ENCODE measurements at regions not wholly inside any gene's neighbourhood (a gene's known extent, or its start where the extent isn't known, plus 50 kb on each side); places are given as distances from the start of the nearest gene placed in this dataset.

- in situ Hi-C loops (cut with MboI; ENCODE audit: low sequenced_read_pairs, unreplicated experiment): no loop called here
- no peak for TF ChIP-seq CTCF (IDR thresholded peaks at IDR 0.05; ENCODE audit: borderline replicate concordance, control extremely low read depth, extremely low read depth, insufficient read depth, missing control alignments)
Observed at GRCh38 chr12:113575386-113575785, 103.7 kb upstream of the LHX5 start.

GRCh38 chr12:113573148-113573547, 101.5 kb upstream of the LHX5 start:
- TF ChIP-seq CTCF (IDR thresholded peaks at IDR 0.05; ENCODE audit: borderline replicate concordance, control extremely low read depth, extremely low read depth, insufficient read depth, missing control alignments): no peak
- no peak for DNase-seq (ENCODE audit: low spot score)
- in situ Hi-C loops (cut with MboI; ENCODE audit: low sequenced_read_pairs, unreplicated experiment): no loop called here

More at GRCh38 chr12:113575386-113575785, 103.7 kb upstream of the LHX5 start:
- DNase-seq (ENCODE audit: low spot score): no peak

- no peak for TF ChIP-seq CTCF (IDR thresholded peaks at IDR 0.05; ENCODE audit: borderline replicate concordance, control extremely low read depth, extremely low read depth, insufficient read depth, missing control alignments)
- no peak for DNase-seq (ENCODE audit: low spot score)
- in situ Hi-C loops (cut with MboI; ENCODE audit: low sequenced_read_pairs, unreplicated experiment): no loop called here
Observed at GRCh38 chr12:113571713-113572112, 100.0 kb upstream of the LHX5 start.

GRCh38 chr12:113569806-113570205, 98.1 kb upstream of the LHX5 start:
- no peak for TF ChIP-seq CTCF (IDR thresholded peaks at IDR 0.05; ENCODE audit: borderline replicate concordance, control extremely low read depth, extremely low read depth, insufficient read depth, missing control alignments)
- no peak for DNase-seq (ENCODE audit: low spot score)
- in situ Hi-C loops (cut with MboI; ENCODE audit: low sequenced_read_pairs, unreplicated experiment): no loop called here

GRCh38 chr12:113568021-113568420, 96.3 kb upstream of the LHX5 start:
- in situ Hi-C loops (cut with MboI; ENCODE audit: low sequenced_read_pairs, unreplicated experiment): no loop called here
- no peak for DNase-seq (ENCODE audit: low spot score)
- no peak for TF ChIP-seq CTCF (IDR thresholded peaks at IDR 0.05; ENCODE audit: borderline replicate concordance, control extremely low read depth, extremely low read depth, insufficient read depth, missing control alignments)

- in situ Hi-C loops (cut with MboI; ENCODE audit: low sequenced_read_pairs, unreplicated experiment): no loop called here
Observed at GRCh38 chr12:113565368-113565767, 93.7 kb upstream of the LHX5 start.

More at GRCh38 chr12:113565368-113565767, 93.7 kb upstream of the LHX5 start:
- no peak for TF ChIP-seq CTCF (IDR thresholded peaks at IDR 0.05; ENCODE audit: borderline replicate concordance, control extremely low read depth, extremely low read depth, insufficient read depth, missing control alignments)
- no peak for DNase-seq (ENCODE audit: low spot score)

All from GM13976 (cell line).